GM15510 (cell line): ENCODE measurements at regions not wholly inside any gene's neighbourhood (a gene's known extent, or its start where the extent isn't known, plus 50 kb on each side); places are given as distances from the start of the nearest gene placed in this dataset.
A peak's percentile ranks its signal among the peaks of the same experiment; 100 is the strongest.

ENCODE experiments used
- POLR2A ChIP-seq: IDR thresholded peaks from 3 replicates; pipeline ENCODE4 v1.6.1; 2011; ENCODE audit warnings: borderline replicate concordance; ENCODE audit not compliant: insufficient read length; ENCODE audit errors: extremely low read depth

DNA sequence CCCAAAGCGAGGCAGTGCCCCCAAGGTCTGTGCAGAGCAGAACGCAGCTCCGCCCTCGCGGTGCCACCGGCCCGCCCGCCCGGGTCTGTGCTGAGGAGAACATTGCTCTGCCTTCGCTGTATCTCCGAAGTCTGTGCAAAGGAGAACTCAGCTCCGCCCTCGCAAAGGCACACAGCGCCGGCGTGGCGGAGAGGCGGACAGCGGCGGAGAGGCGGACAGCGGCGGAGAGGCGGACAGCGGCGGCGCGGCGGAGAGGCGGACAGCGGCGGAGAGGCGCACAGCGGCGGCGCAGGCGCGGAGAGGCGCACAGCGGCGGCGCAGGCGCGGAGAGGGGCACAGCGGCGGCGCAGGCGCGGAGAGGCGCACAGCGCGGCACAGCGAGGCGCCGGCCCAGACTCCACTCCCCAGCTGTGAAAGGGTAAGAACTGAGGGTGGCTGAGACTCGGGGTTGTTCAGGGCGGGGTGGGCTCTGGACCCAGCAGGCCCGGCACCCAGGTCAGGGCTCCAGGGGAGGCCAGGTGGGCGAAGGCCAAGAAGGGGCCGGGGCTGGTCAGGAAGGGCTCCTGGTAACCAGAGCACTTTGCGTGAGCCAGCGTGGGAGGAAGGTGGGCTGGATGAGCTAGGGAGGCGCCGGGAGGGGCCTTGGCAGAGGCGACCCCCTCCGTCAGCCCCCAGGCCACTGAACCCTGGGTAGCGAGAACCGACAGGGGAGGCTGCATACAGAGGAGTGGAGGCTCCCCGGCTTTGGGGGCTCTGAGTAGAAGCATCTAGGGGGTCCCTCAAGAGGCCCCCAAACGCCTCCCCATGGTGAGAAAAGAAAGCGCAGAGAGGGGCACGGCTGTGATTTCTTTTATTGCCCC, 53.4 kb downstream of the VPREB1 start:
- TF ChIP-seq POLR2A: peak; percentile 48

DNA sequence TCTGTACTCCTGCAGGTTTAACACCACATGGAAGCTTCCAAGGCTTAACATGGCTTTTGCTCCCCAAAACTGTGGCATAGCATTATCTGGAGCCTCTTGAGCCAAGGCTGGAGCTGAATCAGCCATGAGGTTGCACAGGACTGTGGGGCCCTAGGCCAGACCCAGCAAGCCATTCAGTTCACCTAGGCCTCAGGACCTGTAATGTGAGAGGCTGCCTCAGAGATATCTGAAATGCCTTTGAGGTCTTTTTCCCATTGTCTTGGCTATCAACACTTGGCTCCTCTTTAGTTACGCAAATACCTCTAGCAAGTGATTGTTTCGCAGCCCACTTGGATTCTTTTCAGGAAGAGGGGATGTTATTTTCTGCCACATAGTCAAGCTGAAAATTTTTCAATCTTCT, 72.0 kb downstream of the VPREB1 start:
- no peak for TF ChIP-seq POLR2A

DNA sequence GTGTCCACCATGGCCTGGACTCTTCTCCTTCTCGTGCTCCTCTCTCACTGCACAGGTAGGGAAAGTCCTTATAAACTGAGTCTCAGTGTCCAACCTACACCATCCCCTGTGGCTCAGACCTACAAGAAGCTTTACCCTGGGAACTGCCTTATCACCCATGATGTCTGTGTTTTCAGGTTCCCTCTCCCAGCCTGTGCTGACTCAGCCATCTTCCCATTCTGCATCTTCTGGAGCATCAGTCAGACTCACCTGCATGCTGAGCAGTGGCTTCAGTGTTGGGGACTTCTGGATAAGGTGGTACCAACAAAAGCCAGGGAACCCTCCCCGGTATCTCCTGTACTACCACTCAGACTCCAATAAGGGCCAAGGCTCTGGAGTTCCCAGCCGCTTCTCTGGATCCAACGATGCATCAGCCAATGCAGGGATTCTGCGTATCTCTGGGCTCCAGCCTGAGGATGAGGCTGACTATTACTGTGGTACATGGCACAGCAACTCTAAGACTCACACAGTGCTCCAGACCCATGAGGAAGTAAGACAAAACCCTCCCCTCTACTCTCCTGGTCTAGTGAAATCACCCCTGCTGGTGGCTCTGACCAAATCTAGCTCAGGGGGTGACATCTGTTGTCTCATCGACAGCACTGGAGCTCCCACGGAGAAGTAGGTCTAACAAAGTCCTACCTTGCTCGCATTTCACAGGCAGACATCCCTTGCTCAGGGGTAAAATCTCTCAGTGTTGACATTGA, 74.3 kb downstream of the VPREB1 start:
- no peak for TF ChIP-seq POLR2A

DNA sequence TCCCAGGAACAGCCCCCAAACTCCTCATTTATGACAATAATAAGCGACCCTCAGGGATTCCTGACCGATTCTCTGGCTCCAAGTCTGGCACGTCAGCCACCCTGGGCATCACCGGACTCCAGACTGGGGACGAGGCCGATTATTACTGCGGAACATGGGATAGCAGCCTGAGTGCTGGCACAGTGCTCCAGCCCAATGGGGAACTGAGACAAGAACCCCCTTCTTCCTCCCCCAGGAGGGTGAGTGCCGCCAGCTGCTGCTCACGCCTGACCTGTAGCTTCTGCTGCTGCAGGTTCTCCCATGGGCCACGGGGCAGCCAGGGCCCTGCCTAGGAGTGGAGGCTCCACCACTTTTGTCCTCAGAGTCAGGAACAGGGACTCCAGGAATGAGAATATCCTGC, 78.2 kb downstream of the VPREB1 start:
- no peak for TF ChIP-seq POLR2A

DNA sequence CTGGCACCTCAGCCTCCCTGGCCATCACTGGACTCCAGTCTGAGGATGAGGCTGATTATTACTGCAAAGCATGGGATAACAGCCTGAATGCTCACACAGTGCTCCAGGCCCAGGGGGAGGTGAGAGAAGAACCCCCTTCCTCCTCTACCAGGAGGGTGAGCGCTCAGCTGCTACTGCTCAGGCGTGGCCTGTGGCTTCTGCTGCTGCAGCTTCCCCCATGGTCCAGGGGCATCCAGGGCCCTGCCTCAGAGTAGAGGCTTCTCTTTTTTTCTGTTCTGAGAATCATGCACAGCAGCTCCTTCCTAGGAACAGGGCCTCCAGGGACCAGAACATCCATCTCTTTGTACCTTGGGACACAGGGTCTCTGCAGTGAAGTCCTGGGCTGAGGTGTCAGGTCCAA, 83.1 kb downstream of the VPREB1 start:
- no peak for TF ChIP-seq POLR2A

DNA sequence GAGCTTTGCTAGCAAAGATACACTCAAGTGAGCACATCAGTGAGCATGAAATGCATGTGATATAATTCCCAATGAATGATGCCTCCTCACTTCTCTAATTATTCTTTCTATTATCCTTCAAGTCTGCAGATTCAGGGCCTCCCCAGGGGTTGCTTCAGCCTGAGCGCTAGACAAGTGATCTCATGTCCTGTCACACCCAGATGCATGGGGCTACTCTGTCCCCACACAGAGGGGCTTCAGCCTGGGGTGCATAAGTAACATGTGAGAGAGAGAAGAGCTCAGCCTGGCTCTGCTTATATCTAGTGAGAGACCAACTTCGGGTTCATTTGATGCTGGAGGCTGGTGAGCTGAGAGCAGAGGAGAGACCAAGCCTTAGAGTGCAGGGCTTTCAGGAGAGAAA, 85.2 kb downstream of the VPREB1 start:
- no peak for TF ChIP-seq POLR2A

DNA sequence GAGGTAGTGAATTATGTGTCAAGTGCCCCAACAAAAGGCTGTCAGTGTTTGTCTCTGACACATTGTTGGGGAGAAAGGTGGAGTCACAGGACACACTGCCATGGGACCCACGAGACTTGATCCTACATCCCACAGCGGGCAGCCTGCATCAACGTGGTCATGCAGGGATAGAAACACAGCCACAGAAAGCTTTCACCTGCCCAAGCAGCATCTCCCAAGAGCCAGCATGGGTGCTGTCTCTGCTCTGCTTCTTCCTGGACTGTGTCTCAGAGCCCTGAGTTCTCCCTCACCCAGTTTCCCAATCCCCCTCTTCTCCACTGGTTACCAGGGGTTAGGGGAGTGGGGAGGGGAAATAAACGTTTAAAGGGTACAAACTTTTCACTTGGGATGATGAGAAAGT, 97.2 kb downstream of the VPREB1 start:
- TF ChIP-seq POLR2A: no peak

DNA sequence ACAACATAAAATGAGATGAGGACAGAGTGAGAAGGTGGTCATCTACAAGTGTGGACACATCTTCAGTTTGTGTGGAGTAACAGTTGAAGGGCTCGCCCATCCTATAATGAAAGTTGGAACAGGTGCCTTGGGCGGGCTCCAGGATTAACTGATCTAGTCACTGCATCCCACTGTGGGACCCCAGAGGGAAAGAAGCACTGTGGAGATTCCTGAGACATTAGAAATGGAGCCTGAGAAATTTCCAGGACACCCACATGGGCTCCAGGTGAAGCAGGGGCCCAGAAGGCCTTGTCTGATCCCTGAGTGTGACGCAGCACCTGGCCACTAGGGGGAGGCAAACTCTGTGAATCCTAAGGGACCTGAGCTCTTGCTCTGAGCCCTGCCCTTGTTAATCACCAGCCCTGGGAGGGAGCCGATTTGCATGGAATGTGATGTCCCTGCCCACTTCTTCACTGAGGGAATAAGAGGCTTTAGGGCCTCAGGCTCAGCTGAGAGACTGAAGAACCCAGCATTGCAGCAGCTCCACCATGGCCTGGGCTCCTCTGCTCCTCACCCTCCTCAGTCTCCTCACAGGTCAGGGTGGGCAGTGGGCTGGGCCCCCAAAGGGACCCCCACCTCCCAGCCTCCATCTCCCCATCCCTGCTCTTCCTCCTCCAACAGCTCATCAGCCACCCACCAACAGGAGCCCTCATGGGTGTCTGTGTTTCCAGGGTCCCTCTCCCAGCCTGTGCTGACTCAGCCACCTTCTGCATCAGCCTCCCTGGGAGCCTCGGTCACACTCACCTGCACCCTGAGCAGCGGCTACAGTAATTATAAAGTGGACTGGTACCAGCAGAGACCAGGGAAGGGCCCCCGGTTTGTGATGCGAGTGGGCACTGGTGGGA, 98.4 kb downstream of the VPREB1 start:
- TF ChIP-seq POLR2A: no peak

DNA sequence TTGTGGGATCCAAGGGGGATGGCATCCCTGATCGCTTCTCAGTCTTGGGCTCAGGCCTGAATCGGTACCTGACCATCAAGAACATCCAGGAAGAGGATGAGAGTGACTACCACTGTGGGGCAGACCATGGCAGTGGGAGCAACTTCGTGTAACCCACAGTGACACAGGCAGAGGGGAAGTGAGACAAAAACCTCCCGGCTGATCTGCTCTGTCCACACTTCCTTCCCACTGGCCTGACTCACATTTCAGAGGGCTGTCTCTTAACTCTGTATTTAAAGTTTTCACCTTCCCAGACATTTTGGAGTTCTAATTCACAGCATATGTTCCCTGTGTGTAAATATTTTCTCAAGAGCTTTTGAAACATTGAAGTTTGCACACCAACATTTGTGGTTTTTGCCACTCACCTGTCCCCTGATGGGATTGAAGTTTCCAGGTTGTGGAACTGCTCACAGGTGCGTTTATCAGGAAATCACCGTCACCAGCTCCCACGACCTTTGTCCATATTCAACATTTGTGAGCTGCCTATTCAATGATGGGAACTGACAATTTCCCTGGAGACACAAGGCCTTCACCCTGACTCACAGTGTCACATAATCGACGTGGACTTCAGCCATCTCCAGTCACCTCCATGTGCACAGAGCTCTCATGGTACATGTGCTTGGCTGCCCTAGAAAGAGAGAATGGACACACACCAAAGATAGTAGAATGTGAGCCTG, 99.2 kb downstream of the VPREB1 start:
- TF ChIP-seq POLR2A: no peak

DNA sequence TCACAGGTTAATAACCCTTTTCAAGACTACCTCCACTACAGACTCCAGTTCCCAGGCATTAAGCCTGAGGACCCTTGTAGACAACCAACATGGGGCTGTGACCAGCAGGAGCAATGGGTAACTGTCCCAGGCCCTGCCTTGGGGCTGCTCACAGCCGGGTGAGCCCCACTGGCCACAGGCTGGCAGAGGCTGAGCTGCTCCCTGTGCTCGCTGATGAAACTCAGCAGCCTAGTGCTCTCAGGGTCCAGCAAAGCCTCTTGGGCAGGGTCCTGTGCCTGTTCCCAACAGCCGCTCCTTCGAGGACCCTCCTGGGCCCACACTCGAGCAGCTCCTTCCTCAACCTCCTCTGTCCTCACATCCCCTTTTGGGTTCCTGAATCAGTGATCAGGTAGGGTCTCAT, 99.8 kb downstream of the VPREB1 start:
- no peak for TF ChIP-seq POLR2A

DNA sequence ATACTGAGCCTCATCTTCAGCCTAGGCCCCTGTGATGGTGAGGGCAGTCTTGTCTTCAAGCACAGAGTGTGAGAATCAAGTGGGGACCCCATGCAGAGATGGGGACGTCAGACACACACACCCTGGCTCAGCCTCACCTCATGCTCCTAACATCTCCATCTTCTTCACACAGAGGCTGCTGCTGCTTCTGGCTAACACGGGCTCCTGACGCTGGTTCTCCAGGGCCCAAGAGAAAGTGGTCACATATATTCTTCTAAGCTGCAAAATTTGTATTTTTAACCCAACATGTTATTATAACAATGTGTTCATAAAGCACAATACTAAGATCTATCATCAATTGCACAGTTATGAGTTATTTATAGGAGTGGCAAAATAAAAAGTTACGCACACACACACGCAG, 101.2 kb downstream of the VPREB1 start:
- TF ChIP-seq POLR2A: no peak

DNA sequence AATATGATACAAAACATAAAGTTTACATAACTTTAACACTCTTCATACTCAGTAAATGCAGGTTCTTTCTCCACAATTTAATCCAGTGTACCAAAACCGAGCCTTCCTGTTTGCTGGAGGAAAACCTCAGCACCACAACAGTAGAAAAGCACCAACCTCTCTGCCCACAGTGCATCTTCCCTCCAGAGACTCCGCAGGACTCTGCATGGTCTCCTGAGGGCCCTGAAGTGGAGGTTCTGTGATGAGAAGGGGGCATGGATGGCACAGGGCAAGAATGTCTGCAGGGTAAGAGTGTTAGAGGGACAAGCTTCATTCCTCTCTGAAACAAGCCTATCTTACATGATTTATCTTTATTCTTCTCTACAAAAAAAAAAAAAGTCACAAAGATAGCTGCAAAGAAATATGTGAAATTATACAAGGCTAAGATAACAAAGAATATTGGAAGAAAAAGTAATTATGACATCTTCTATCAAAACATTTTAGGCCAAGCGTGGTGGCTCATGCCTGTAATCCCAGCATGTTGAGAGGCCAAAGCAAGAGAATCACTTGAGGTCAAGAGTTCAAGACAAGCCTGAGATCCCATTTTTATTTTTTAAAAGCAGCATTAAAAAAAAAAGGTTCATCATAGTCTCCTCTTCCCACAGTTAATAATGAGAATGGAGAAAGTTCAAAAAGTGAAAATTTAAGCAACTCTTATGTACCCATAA, 102.0 kb downstream of the VPREB1 start:
- no peak for TF ChIP-seq POLR2A

DNA sequence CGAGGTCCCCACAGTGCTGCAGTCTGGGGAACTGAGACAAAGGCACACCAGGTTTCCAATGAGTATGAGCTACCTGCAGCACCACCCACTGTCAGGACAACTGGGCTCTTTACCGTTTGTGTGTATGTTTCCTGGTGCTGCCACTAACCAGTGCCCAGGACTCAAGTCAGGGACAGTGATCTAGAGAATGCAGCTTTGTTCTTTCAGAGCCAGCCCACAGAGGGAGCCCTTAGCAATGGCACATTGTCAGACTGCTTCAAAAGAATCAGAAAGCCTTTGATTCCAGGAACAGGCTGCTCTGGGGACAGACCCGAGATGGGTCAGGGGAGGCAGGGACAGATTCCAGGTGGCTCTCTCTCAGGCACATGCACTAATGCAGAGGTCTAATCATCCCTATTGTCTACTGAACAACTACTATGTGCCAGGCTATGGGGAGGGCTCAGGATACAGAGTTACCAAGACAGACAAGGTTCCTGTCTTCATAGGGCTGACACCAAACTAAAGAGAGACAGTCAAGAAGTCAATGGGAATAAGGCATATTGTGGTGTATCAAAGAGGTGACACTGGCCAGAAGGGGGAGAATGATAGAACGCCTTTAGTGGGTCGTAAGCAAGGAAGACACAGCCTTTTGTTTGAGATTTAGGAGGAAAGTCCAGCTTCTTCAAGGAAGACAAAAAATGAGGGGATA, 103.7 kb downstream of the VPREB1 start:
- no peak for TF ChIP-seq POLR2A
